Neutrophil (primary cell): ENCODE measurements at regions not wholly inside any gene's neighbourhood (a gene's known extent, or its start where the extent isn't known, plus 50 kb on each side); places are given as distances from the start of the nearest gene placed in this dataset.
"Not testable (repeated sequence)": the region's sequence is repeated elsewhere in the genome, so short reads cannot be mapped to it uniquely, and the experiment has no call there.

Experiments used
- H3K27ac ChIP-seq: fragments of 200-600 bp; sonication (generic); 2 replicates; pipeline ENCODE4 v1.5.1; 2016; ENCODE audit warnings: mild to moderate bottlenecking, moderate library complexity
- H3K27me3 ChIP-seq: fragments of 200-600 bp; sonication (generic); 2 replicates; pipeline ENCODE4 v1.6.0; 2016; ENCODE audit warnings: mild to moderate bottlenecking
- H3K36me3 ChIP-seq: fragments of 200-600 bp; sonication (generic); 2 replicates; pipeline ENCODE4 v1.5.1; 2017
- H3K4me1 ChIP-seq, 2 experiments: fragments of 200-600 bp in 1 of 2; sonication (generic) in 1 of 2; 1 replicate in 1 of 2; 2 replicates in 1 of 2; pipeline versions ENCODE4 v1.5.1 to v1.6.1; 2013 to 2016; ENCODE audit warnings: low read depth in 1 of 2, low read length in 1 of 2, mild to moderate bottlenecking in 1 of 2, moderate library complexity in 1 of 2; ENCODE audit not compliant: control insufficient read depth in 1 of 2, insufficient read depth in 1 of 2
- H3K4me3 ChIP-seq, 2 experiments: fragments of 200-600 bp in 1 of 2; sonication (generic) in 1 of 2; 1 replicate in 1 of 2; 2 replicates in 1 of 2; pipeline ENCODE4 v1.5.1; 2013 to 2016; ENCODE audit warnings: low read depth in 1 of 2, low read length in 1 of 2, mild to moderate bottlenecking in 1 of 2, moderate library complexity in 1 of 2
- H3K9me3 ChIP-seq: fragments of 200-600 bp; sonication (generic); 2 replicates; pipeline ENCODE4 v1.5.1; 2016
- CTCF ChIP-seq: fragments of 200-600 bp; sonication (generic); IDR thresholded peaks from 2 replicates; pipeline ENCODE4 v1.5.1; 2016; ENCODE audit warnings: antibody characterized with exemption

- no peak for TF ChIP-seq CTCF
Measured at GRCh38 chr4:3878678-3879077, 112.5 kb downstream of the ADRA2C start.

GRCh38 chr4:3879681-3880614, 113.8 kb downstream of the ADRA2C start:
- no peaks in the 10 kb centered on the region for H3K4me1 ChIP-seq
- no peak overlapping the region for H3K4me3 ChIP-seq
- no peaks in the 10 kb centered on the region for H3K36me3 ChIP-seq
- no peak for TF ChIP-seq CTCF
- no peak overlapping the region for H3K27ac ChIP-seq
- H3K9me3 ChIP-seq, result no peaks in the 10 kb centered on the region
- peaks cover 65% of the 10 kb centered on the region for H3K27me3 ChIP-seq

More at GRCh38 chr4:3878678-3879077, 112.5 kb downstream of the ADRA2C start:
- no peak overlapping the region for H3K4me3 ChIP-seq
- no peaks in the 10 kb centered on the region for H3K9me3 ChIP-seq
- no peaks in the 10 kb centered on the region for H3K4me1 ChIP-seq
- no peak overlapping the region for H3K27ac ChIP-seq
- H3K27me3 ChIP-seq, result peaks cover 78% of the 10 kb centered on the region
- no peaks in the 10 kb centered on the region for H3K36me3 ChIP-seq

GRCh38 chr4:3880615-3881120, 114.5 kb downstream of the ADRA2C start:
- no peak overlapping the region for H3K27ac ChIP-seq
- no peaks in the 10 kb centered on the region for H3K9me3 ChIP-seq
- H3K36me3 ChIP-seq, result no peaks in the 10 kb centered on the region
- H3K27me3 ChIP-seq, result peaks cover 62% of the 10 kb centered on the region
- no peak for TF ChIP-seq CTCF
- no peak overlapping the region for H3K4me3 ChIP-seq
- H3K4me1 ChIP-seq, result no peaks in the 10 kb centered on the region

- H3K9me3 ChIP-seq, H3K4me3 ChIP-seq, H3K27ac ChIP-seq, H3K36me3 ChIP-seq, H3K4me1 ChIP-seq: not testable (repeated sequence)
- peaks cover 49% of the 10 kb centered on the region for H3K27me3 ChIP-seq
Measured at GRCh38 chr4:3882316-3882885, 116.2 kb downstream of the ADRA2C start.

GRCh38 chr4:3884261-3884660, 118.1 kb downstream of the ADRA2C start:
- not testable (repeated sequence) for H3K4me1 ChIP-seq, H3K27ac ChIP-seq, H3K9me3 ChIP-seq, H3K36me3 ChIP-seq, H3K4me3 ChIP-seq
- H3K27me3 ChIP-seq, result peaks cover 31% of the 10 kb centered on the region

- not testable (repeated sequence) for H3K27ac ChIP-seq, H3K4me1 ChIP-seq, H3K36me3 ChIP-seq, H3K4me3 ChIP-seq, H3K9me3 ChIP-seq, H3K27me3 ChIP-seq
Measured at GRCh38 chr4:3893590-3893989, 127.4 kb downstream of the ADRA2C start.

GRCh38 chr4:3894086-3894959, 128.1 kb downstream of the ADRA2C start:
- H3K4me1 ChIP-seq, H3K4me3 ChIP-seq, H3K36me3 ChIP-seq, H3K27ac ChIP-seq, H3K27me3 ChIP-seq, H3K9me3 ChIP-seq: not testable (repeated sequence)
